MM.1S (cell line): ENCODE measurements at regions not wholly inside any gene's neighbourhood (a gene's known extent, or its start where the extent isn't known, plus 50 kb on each side); places are given as distances from the start of the nearest gene placed in this dataset.

Experiments
- DNase-seq: peaks from one replicate; pipeline ENCODE4 v3.0.0-alpha.2; 2015
- H2AFZ ChIP-seq: fragments of 300-600 bp; sonication (generic); 2 replicates; pipeline ENCODE4 v1.6.0; 2016; ENCODE audit warnings: antibody characterized with exemption, low read length
- H3F3A ChIP-seq: fragments of 300-600 bp; sonication (generic); 2 replicates; pipeline ENCODE4 v1.6.1; 2016; ENCODE audit warnings: mild to moderate bottlenecking, antibody characterized with exemption, low read length, moderate library complexity, mixed read lengths; ENCODE audit not compliant: insufficient read depth
- H3K27ac ChIP-seq: fragments of 300-600 bp; sonication (generic); 2 replicates; pipeline ENCODE4 v1.5.1; 2016; ENCODE audit warnings: mild to moderate bottlenecking, low read length
- H3K27me3 ChIP-seq: fragments of 300-600 bp; sonication (generic); replicated peaks from 2 replicates; pipeline ENCODE4 v1.6.0; 2016; ENCODE audit warnings: low read length; ENCODE audit not compliant: insufficient read depth
- H3K36me3 ChIP-seq: fragments of 300-600 bp; sonication (generic); replicated peaks from 2 replicates; pipeline ENCODE4 v1.6.1; 2016; ENCODE audit warnings: mild to moderate bottlenecking, low read length, mixed read lengths; ENCODE audit not compliant: insufficient read depth
- H3K4me1 ChIP-seq: fragments of 300-600 bp; sonication (generic); 2 replicates; pipeline ENCODE4 v1.6.1; 2016; ENCODE audit warnings: low read length, mixed read lengths
- H3K4me2 ChIP-seq: fragments of 300-600 bp; sonication (generic); 2 replicates; pipeline ENCODE4 v1.6.0; 2016; ENCODE audit warnings: low read depth, low read length
- H3K4me3 ChIP-seq: fragments of 300-600 bp; sonication (generic); 2 replicates; pipeline ENCODE4 v1.5.1; 2016; ENCODE audit warnings: low read length, mixed read lengths
- H3K79me2 ChIP-seq: fragments of 300-600 bp; sonication (generic); 2 replicates; pipeline ENCODE4 v1.6.1; 2016; ENCODE audit warnings: mixed run types, low read length, mixed read lengths
- H3K9ac ChIP-seq: fragments of 300-600 bp; sonication (generic); 2 replicates; pipeline ENCODE4 v1.6.1; 2016; ENCODE audit warnings: low read length, mixed read lengths
- H3K9me2 ChIP-seq: fragments of 300-600 bp; sonication (generic); replicated peaks from 2 replicates; pipeline ENCODE4 v1.6.1; 2016; ENCODE audit warnings: mild to moderate bottlenecking, low read length, mixed read lengths; ENCODE audit not compliant: insufficient read depth
- H3K9me3 ChIP-seq: fragments of 300-600 bp; sonication (generic); replicated peaks from 2 replicates; pipeline ENCODE4 v1.6.1; 2016; ENCODE audit warnings: mild to moderate bottlenecking, low read length, mixed read lengths; ENCODE audit not compliant: insufficient read depth
- H4K20me1 ChIP-seq: fragments of 300-600 bp; sonication (generic); 2 replicates; pipeline ENCODE4 v1.6.1; 2016; ENCODE audit warnings: mild to moderate bottlenecking, low read length, moderate library complexity, mixed read lengths; ENCODE audit not compliant: insufficient read depth
- CTCF ChIP-seq: fragments of 300-600 bp; sonication (generic); IDR thresholded peaks from 2 replicates; pipeline ENCODE4 v1.5.1; 2016; ENCODE audit warnings: antibody characterized with exemption, low read length, mixed read lengths
- EZH2 ChIP-seq: fragments of 300-600 bp; sonication (generic); optimal IDR thresholded peaks from 2 replicates; pipeline ENCODE3; 2017; ENCODE audit warnings: low read depth, mild to moderate bottlenecking, antibody characterized with exemption, low read length, mixed read lengths
- EZH2phosphoT487 ChIP-seq: fragments of 300-600 bp; sonication (generic); IDR thresholded peaks from 2 replicates; pipeline ENCODE4 v1.6.1; 2018; ENCODE audit warnings: antibody characterized with exemption, low read length

- no peaks in the 10 kb centered on the region for H3K9me3 ChIP-seq
- H3K4me1 ChIP-seq, result no peaks in the 10 kb centered on the region
- no peaks in the 10 kb centered on the region for H4K20me1 ChIP-seq
- H2AFZ ChIP-seq, result no peak overlapping the region
- H3K9ac ChIP-seq, result no peak overlapping the region
- no peaks in the 10 kb centered on the region for H3K36me3 ChIP-seq
- no peaks in the 10 kb centered on the region for H3F3A ChIP-seq
- H3K4me2 ChIP-seq, result no peak overlapping the region
- TF ChIP-seq EZH2phosphoT487 (no peak), CTCF (no peak), EZH2 (no peak)
- no peaks in the 10 kb centered on the region for H3K9me2 ChIP-seq
- no peaks in the 10 kb centered on the region for H3K27me3 ChIP-seq
- DNase-seq, result no peak
- no peak overlapping the region for H3K4me3 ChIP-seq
- H3K79me2 ChIP-seq, result no peaks in the 10 kb centered on the region
- no peak overlapping the region for H3K27ac ChIP-seq
Measured at GRCh38 chr1:82486969-82487368, 686.2 kb downstream of the ADGRL2 start.

GRCh38 chr1:82486468-82486867 lies 685.7 kb downstream of the ADGRL2 start:
- H4K20me1 ChIP-seq, result no peaks in the 10 kb centered on the region
- H3K4me2 ChIP-seq, result no peak overlapping the region
- no peaks in the 10 kb centered on the region for H3K9me3 ChIP-seq

GRCh38 chr1:82485591-82486369 lies 685.0 kb downstream of the ADGRL2 start:
- no peaks in the 10 kb centered on the region for H3K79me2 ChIP-seq
- H3K27me3 ChIP-seq, result no peaks in the 10 kb centered on the region
- H3K9me3 ChIP-seq, result no peaks in the 10 kb centered on the region
- H3K4me2 ChIP-seq, result no peak overlapping the region
- H3K9ac ChIP-seq, result no peak overlapping the region
- H3K4me3 ChIP-seq, result no peak overlapping the region
- DNase-seq, result no peak
- no peak overlapping the region for H3K27ac ChIP-seq
- no peak for TF ChIP-seq CTCF
- TF ChIP-seq EZH2phosphoT487, result no peak
- no peak for TF ChIP-seq EZH2
- no peaks in the 10 kb centered on the region for H3F3A ChIP-seq
- H3K9me2 ChIP-seq, result no peaks in the 10 kb centered on the region
- H4K20me1 ChIP-seq, result no peaks in the 10 kb centered on the region
- no peaks in the 10 kb centered on the region for H3K36me3 ChIP-seq
- H2AFZ ChIP-seq, result no peak overlapping the region
- no peaks in the 10 kb centered on the region for H3K4me1 ChIP-seq

More at GRCh38 chr1:82486468-82486867, 685.7 kb downstream of the ADGRL2 start:
- no peaks in the 10 kb centered on the region for H3K27me3 ChIP-seq
- no peak overlapping the region for H3K4me3 ChIP-seq
- no peaks in the 10 kb centered on the region for H3K36me3 ChIP-seq
- no peaks in the 10 kb centered on the region for H3K79me2 ChIP-seq
- no peak for DNase-seq
- no peaks in the 10 kb centered on the region for H3F3A ChIP-seq
- no peak overlapping the region for H3K27ac ChIP-seq
- H3K9me2 ChIP-seq, result no peaks in the 10 kb centered on the region
- H3K4me1 ChIP-seq, result no peaks in the 10 kb centered on the region
- TF ChIP-seq CTCF (no peak), EZH2phosphoT487 (no peak), EZH2 (no peak)
- H3K9ac ChIP-seq, result no peak overlapping the region
- no peak overlapping the region for H2AFZ ChIP-seq
